H1 (cell line): ENCODE measurements at regions not wholly inside any gene's neighbourhood (a gene's known extent, or its start where the extent isn't known, plus 50 kb on each side); places are given as distances from the start of the nearest gene placed in this dataset.

ENCODE experiments used
- CTCF ChIA-PET: fragments of 300-600 bp; sonication (Branson Sonifier 250); formaldehyde crosslinking; loops from one replicate; lab custom pipeline; 2021; ENCODE audit not compliant: partially characterized antibody; lab: Charles Lee
- POLR2A ChIA-PET: fragments of 300-600 bp; sonication (Branson Sonifier 250); formaldehyde crosslinking; loops from one replicate; lab custom pipeline; 2021; ENCODE audit warnings: inconsistent platforms; ENCODE audit not compliant: partially characterized antibody; lab: Charles Lee
- DNase-seq, 2 experiments: peaks; one replicate each; pipeline versions ENCODE4 v3.0.0 to v3.0.0-alpha.2; 2010 to 2022; ENCODE audit warnings: low spot score in 2 of 2, low read depth in 1 of 2, mixed read lengths in 1 of 2
- FAIRE-seq: peaks from 2 replicates; lab custom pipeline; 2011; peaks lifted over from hg19 to GRCh38; lab: Jason Lieb, UNC
- H2AFZ ChIP-seq: 2 replicates; pipeline ENCODE4 v1.8.1; 2012; ENCODE audit warnings: low read length, inconsistent platforms
- H2AK5ac ChIP-seq: 2 replicates; pipeline ENCODE4 v1.6.1; 2013; ENCODE audit warnings: low read depth, low read length
- H2BK120ac ChIP-seq: replicated peaks from 2 replicates; pipeline ENCODE3; 2013; ENCODE audit warnings: low read depth, low read length, inconsistent platforms
- H2BK12ac ChIP-seq: 2 replicates; pipeline ENCODE4 v1.6.1; 2013; ENCODE audit warnings: low read depth, low read length
- H2BK15ac ChIP-seq: 2 replicates; pipeline ENCODE4 v1.6.1; 2013; ENCODE audit warnings: low read length
- H2BK20ac ChIP-seq: 2 replicates; pipeline ENCODE4 v1.6.1; 2013; ENCODE audit warnings: low read length
- H2BK5ac ChIP-seq: 2 replicates; pipeline ENCODE4 v1.6.1; 2013; ENCODE audit warnings: low read depth, low read length
- H3K14ac ChIP-seq: 2 replicates; pipeline ENCODE4 v1.6.1; 2013; ENCODE audit warnings: inconsistent platforms; ENCODE audit not compliant: insufficient read length
- H3K18ac ChIP-seq: 2 replicates; pipeline ENCODE4 v1.6.1; 2013; ENCODE audit warnings: low read length; ENCODE audit errors: extremely low read depth
- H3K23ac ChIP-seq: 2 replicates; pipeline ENCODE4 v1.6.1; 2013; ENCODE audit warnings: inconsistent platforms; ENCODE audit not compliant: insufficient read length
- H3K23me2 ChIP-seq: 2 replicates; pipeline ENCODE4 v1.6.1; 2013; ENCODE audit warnings: low read depth, low read length
- H3K27ac ChIP-seq: 2 replicates; pipeline ENCODE4 v1.6.1; 2011; ENCODE audit warnings: low read depth, low read length, inconsistent platforms
- H3K27me3 ChIP-seq, 4 experiments: replicated peaks in 1 of 4; 1 replicate in 1 of 4; 2 replicates in 3 of 4; pipeline versions ENCODE4 v1.6.1 to v1.8.1; 2011 to 2013; ENCODE audit warnings: low read length in 3 of 4, mild to moderate bottlenecking in 3 of 4, inconsistent platforms in 2 of 4, mixed read lengths in 2 of 4, moderate library complexity in 1 of 4; ENCODE audit not compliant: control insufficient read depth in 3 of 4, insufficient read depth in 3 of 4; ENCODE audit errors: extremely low read depth in 1 of 4
- H3K36me3 ChIP-seq, 4 experiments: 2 replicates each; pipeline versions ENCODE4 v1.6.1 to v1.8.1; 2011 to 2013; ENCODE audit warnings: mild to moderate bottlenecking in 4 of 4, low read length in 3 of 4, moderate library complexity in 2 of 4, control low read depth in 1 of 4, inconsistent platforms in 1 of 4; ENCODE audit not compliant: insufficient read depth in 4 of 4, control insufficient read depth in 2 of 4
- H3K4ac ChIP-seq: replicated peaks from 2 replicates; pipeline ENCODE3; 2013; ENCODE audit warnings: low read length, low read depth, mixed read lengths, inconsistent platforms; ENCODE audit not compliant: insufficient read length
- H3K4me1 ChIP-seq, 4 experiments: replicated peaks in 1 of 4; 1 replicate in 1 of 4; 2 replicates in 3 of 4; pipeline versions ENCODE4 v1.6.1 to v1.8.1; 2011 to 2013; ENCODE audit warnings: low read length in 3 of 4, inconsistent platforms in 2 of 4, mixed read lengths in 1 of 4; ENCODE audit not compliant: insufficient read depth in 4 of 4, control insufficient read depth in 3 of 4
- H3K4me2 ChIP-seq, 2 experiments: 2 replicates each; pipeline versions ENCODE4 v1.6.1 to v1.8.1; 2011 to 2013; ENCODE audit warnings: low read depth in 2 of 2, low read length in 2 of 2, control low read depth in 1 of 2, inconsistent platforms in 1 of 2, mild to moderate bottlenecking in 1 of 2; ENCODE audit not compliant: insufficient read depth in 1 of 2
- H3K4me3 ChIP-seq, 4 experiments: fragments of 200-600, 300-600 bp in 1 of 4; sonication (generic), shearing (Covaris generic), sonication (Bioruptor Twin) in 1 of 4; 2 replicates each; pipeline versions ENCODE4 v1.5.1 to v1.8.1; 2011 to 2016; ENCODE audit warnings: low read length in 4 of 4, low read depth in 3 of 4, control low read depth in 2 of 4, inconsistent platforms in 2 of 4, mild to moderate bottlenecking in 2 of 4, mixed read lengths in 1 of 4, moderate library complexity in 1 of 4; ENCODE audit not compliant: insufficient read depth in 2 of 4; ENCODE audit errors: extremely low read depth in 1 of 4
- H3K56ac ChIP-seq: replicated peaks from 2 replicates; pipeline ENCODE3; 2013; ENCODE audit warnings: low read depth, mild to moderate bottlenecking, mixed read lengths, low read length, inconsistent platforms; ENCODE audit not compliant: insufficient read length
- H3K79me1 ChIP-seq: 2 replicates; pipeline ENCODE4 v1.6.1; 2013; ENCODE audit warnings: low read depth, low read length, control low read depth
- H3K79me2 ChIP-seq, 2 experiments: 2 replicates each; pipeline versions ENCODE4 v1.6.1 to v1.8.1; 2012 to 2013; ENCODE audit warnings: low read length in 2 of 2, mild to moderate bottlenecking in 2 of 2, inconsistent platforms in 1 of 2; ENCODE audit not compliant: insufficient read depth in 2 of 2, control insufficient read depth in 1 of 2
- H3K9ac ChIP-seq, 4 experiments: replicated peaks in 1 of 4; 1 replicate in 1 of 4; 2 replicates in 3 of 4; pipeline versions ENCODE4 v1.6.1 to v1.8.1; 2011 to 2013; ENCODE audit warnings: low read depth in 3 of 4, low read length in 3 of 4, control low read depth in 2 of 4, mild to moderate bottlenecking in 2 of 4, moderate library complexity in 2 of 4, inconsistent platforms in 1 of 4; ENCODE audit errors: extremely low read depth in 1 of 4
- H3K9me3 ChIP-seq, 2 experiments: 2 replicates each; pipeline versions ENCODE4 v1.6.1 to v1.8.1; 2012 to 2013; ENCODE audit warnings: mild to moderate bottlenecking in 2 of 2, moderate library complexity in 2 of 2, control low read depth in 1 of 2, inconsistent platforms in 1 of 2, low read depth in 1 of 2, low read length in 1 of 2, mixed read lengths in 1 of 2; ENCODE audit not compliant: insufficient read depth in 2 of 2
- H4K20me1 ChIP-seq, 2 experiments: replicated peaks in 1 of 2; 2 replicates each; pipeline versions ENCODE3 to v1.8.1; 2011 to 2013; ENCODE audit warnings: inconsistent platforms in 2 of 2, low read length in 2 of 2, mild to moderate bottlenecking in 1 of 2; ENCODE audit not compliant: insufficient read depth in 2 of 2, control insufficient read depth in 1 of 2
- H4K5ac ChIP-seq: 2 replicates; pipeline ENCODE4 v1.6.1; 2013; ENCODE audit warnings: low read length, low read depth, mixed read lengths, inconsistent platforms; ENCODE audit not compliant: insufficient read length
- H4K8ac ChIP-seq: 2 replicates; pipeline ENCODE4 v1.8.0; 2013; ENCODE audit warnings: mild to moderate bottlenecking, moderate library complexity, low read length, inconsistent platforms; ENCODE audit not compliant: insufficient read depth; ENCODE audit errors: extremely low read depth
- H4K91ac ChIP-seq: replicated peaks from 2 replicates; pipeline ENCODE3; 2013; ENCODE audit warnings: low read length, mixed read lengths, inconsistent platforms; ENCODE audit not compliant: insufficient read length
- ATF2 ChIP-seq: IDR thresholded peaks from 2 replicates; pipeline ENCODE4 v1.6.1; 2012; ENCODE audit warnings: low read length, inconsistent platforms
- BRCA1 ChIP-seq: IDR thresholded peaks from 2 replicates; pipeline ENCODE4 v1.6.1; 2012; ENCODE audit warnings: low read depth, low read length, improper control_type of control experiment
- CHD1 ChIP-seq: IDR thresholded peaks from 2 replicates; pipeline ENCODE4 v1.6.1; 2012; ENCODE audit warnings: low read depth, low read length, improper control_type of control experiment
- CREB1 ChIP-seq: IDR thresholded peaks from 2 replicates; pipeline ENCODE4 v1.6.1; 2012; ENCODE audit warnings: inconsistent platforms
- EZH2 ChIP-seq: fragments of 200-600 bp; sonication (generic); IDR thresholded peaks from 2 replicates; pipeline ENCODE4 v1.7.1; 2012; ENCODE audit warnings: low read depth, mild to moderate bottlenecking, moderate library complexity, low read length, inconsistent platforms; ENCODE audit not compliant: severe bottlenecking
- FOSL1 ChIP-seq: IDR thresholded peaks from 2 replicates; pipeline ENCODE4 v1.6.1; 2011; ENCODE audit warnings: mild to moderate bottlenecking, low read depth, low read length, moderate library complexity; ENCODE audit not compliant: insufficient read depth
- JUND ChIP-seq: IDR thresholded peaks from 2 replicates; pipeline ENCODE4 v1.6.1; 2011; ENCODE audit warnings: mild to moderate bottlenecking, improper control_type of control experiment, low read length
- RFX5 ChIP-seq: IDR thresholded peaks from 2 replicates; pipeline ENCODE4 v1.6.1; 2011; ENCODE audit warnings: low read depth, low read length, improper control_type of control experiment, borderline replicate concordance
- RNF2 ChIP-seq: fragments of 200-900, 300-1000 bp; sonication (generic); IDR thresholded peaks from 2 replicates; pipeline ENCODE4 v1.7.1; 2016; ENCODE audit warnings: borderline replicate concordance, low read depth, mild to moderate bottlenecking, antibody characterized with exemption, low read length; ENCODE audit not compliant: poor library complexity, severe bottlenecking; ENCODE audit errors: missing control alignments
- SAP30 ChIP-seq: fragments of 300-600 bp; sonication (generic); IDR thresholded peaks from 2 replicates; pipeline ENCODE4 v1.7.1; 2012; ENCODE audit warnings: low read length, moderate library complexity, mild to moderate bottlenecking, inconsistent platforms; ENCODE audit not compliant: insufficient read depth, insufficient replicate concordance
- SRF ChIP-seq: IDR thresholded peaks from 2 replicates; pipeline ENCODE4 v1.6.1; 2011; ENCODE audit warnings: mild to moderate bottlenecking, low read depth, low read length, moderate library complexity
- TAF1 ChIP-seq: IDR thresholded peaks from 2 replicates; pipeline ENCODE4 v1.6.1; 2011; ENCODE audit warnings: mild to moderate bottlenecking, low read depth, low read length
- WGBS, 2 experiments: shearing (Covaris generic) in 1 of 2; methylation state at CpG; one replicate each; pipeline versions ENCODE4 v1.1.6 to v1.1.7; 2013 to 2015; ENCODE audit warnings: low lambda C conversion rate in 2 of 2, mixed read lengths in 2 of 2, inconsistent platforms in 1 of 2, low coverage in 1 of 2, missing lambda C conversion rate in 1 of 2; ENCODE audit not compliant: insufficient replicate concordance in 2 of 2, insufficient coverage in 1 of 2, insufficient read length in 1 of 2; ENCODE audit errors: extremely low coverage in 1 of 2, missing lambda C conversion rate in 1 of 2; 5-methylcytosine and 5-hydroxymethylcytosine counted together
- TF ChIP-seq, protein P1 (sequence below): IDR thresholded peaks from 2 replicates; pipeline ENCODE4 v1.6.1; 2012; ENCODE audit warnings: inconsistent platforms

- Histone ChIP-seq H3K79me1 (no peaks in the 10 kb centered on the region), H3K4me3 (no peak overlapping the region), H3K14ac (no peak overlapping the region), H4K20me1 (no peaks in the 10 kb centered on the region), H3K27me3 (no peaks in the 10 kb centered on the region), H3K4ac (no peak overlapping the region), H2BK120ac (no peak overlapping the region), H2BK5ac (no peak overlapping the region), H3K9ac (no peak overlapping the region), H3K79me2 (no peaks in the 10 kb centered on the region), H3K23ac (no peak overlapping the region), H3K23me2 (no peaks in the 10 kb centered on the region), H2AK5ac (no peak overlapping the region), H2AFZ (no peak overlapping the region), H3K18ac (no peak overlapping the region), H3K27ac (no peak overlapping the region), H4K8ac (no peak overlapping the region), H3K56ac (no peak overlapping the region), H4K91ac (no peak overlapping the region), H3K4me2 (no peak overlapping the region), H3K4me1 (no peaks in the 10 kb centered on the region), H4K5ac (no peak overlapping the region), H2BK15ac (no peak overlapping the region), H3K36me3 (no peaks in the 10 kb centered on the region), H3K9me3 (no peaks in the 10 kb centered on the region), H2BK20ac (no peak overlapping the region), H2BK12ac (no peak overlapping the region)
- ChIA-PET CTCF (no interaction called here), POLR2A (no interaction called here)
- WGBS, 2 experiments, result 93% methylated on average over 3 of the region's 3 CpGs; no CpG with 5 or more reads in 1 of the 2 experiments
- DNase-seq, result no peak
- FAIRE-seq, result no peak
- TF ChIP-seq FOSL1 (no peak), CHD1 (no peak), TAF1 (no peak), CREB1 (no peak), RNF2 (no peak), SRF (no peak), BRCA1 (no peak), SAP30 (no peak), EZH2 (no peak), ATF2 (no peak), JUND (no peak), RFX5 (no peak)
- TF ChIP-seq, protein P1, sequence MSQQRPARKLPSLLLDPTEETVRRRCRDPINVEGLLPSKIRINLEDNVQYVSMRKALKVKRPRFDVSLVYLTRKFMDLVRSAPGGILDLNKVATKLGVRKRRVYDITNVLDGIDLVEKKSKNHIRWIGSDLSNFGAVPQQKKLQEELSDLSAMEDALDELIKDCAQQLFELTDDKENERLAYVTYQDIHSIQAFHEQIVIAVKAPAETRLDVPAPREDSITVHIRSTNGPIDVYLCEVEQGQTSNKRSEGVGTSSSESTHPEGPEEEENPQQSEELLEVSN, result no peak
These were observed 882.7 kb upstream of the PCDH10 start for GRCh38 chr4:132266374-132266773.
